GM18517 (cell line): ENCODE measurements at regions not wholly inside any gene's neighbourhood (a gene's known extent, or its start where the extent isn't known, plus 50 kb on each side); places are given as distances from the start of the nearest gene placed in this dataset.
"Not testable (repeated sequence)": the region's sequence is repeated elsewhere in the genome, so short reads cannot be mapped to it uniquely, and the experiment has no call there.

Source experiments
- ATAC-seq: cut with Tn5 transposase; IDR thresholded peaks from one replicate; pipeline ENCODE4 v1.9.1; 2021; ENCODE audit warnings: mild to moderate bottlenecking, moderate library complexity; ENCODE audit not compliant: unreplicated experiment

DNA sequence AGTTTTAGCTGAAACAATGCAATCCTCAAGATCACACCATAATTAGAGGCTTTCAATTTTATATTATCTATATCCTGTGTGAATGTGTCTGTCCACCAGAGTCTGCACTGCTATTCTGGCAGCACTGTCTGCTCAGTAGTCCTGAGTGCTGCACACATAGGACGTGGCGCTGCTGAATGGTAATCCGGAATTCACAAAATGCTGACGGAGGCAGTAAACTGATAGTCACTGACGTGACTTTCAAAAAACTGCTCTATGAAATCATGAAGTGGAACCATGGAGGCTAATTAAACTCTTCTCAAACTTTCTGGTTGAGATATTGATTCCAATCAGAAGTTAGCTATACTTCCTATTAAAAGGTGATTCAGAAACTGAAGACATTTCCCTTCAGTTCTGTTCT, 190.8 kb upstream of the NOX3 start:
- no peak for ATAC-seq

DNA sequence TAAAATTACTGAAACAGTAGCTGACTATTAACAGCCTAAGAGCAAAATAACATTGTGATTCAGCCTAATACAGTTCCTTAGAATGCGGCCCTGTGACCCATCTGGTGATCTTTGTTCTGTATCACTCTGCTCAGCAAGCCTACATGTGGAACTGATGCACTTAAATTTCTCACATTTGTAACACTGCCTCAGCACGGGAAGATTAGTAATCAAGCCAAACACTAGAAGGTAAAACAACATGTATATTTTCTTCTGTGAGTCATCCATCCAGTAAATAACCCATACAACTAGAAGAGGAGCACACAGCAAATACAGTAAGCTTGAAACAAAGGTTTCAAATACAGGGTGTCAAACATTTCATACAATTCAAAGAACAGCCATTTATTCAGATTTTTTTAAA, 189.7 kb upstream of the NOX3 start:
- ATAC-seq, result no peak

DNA sequence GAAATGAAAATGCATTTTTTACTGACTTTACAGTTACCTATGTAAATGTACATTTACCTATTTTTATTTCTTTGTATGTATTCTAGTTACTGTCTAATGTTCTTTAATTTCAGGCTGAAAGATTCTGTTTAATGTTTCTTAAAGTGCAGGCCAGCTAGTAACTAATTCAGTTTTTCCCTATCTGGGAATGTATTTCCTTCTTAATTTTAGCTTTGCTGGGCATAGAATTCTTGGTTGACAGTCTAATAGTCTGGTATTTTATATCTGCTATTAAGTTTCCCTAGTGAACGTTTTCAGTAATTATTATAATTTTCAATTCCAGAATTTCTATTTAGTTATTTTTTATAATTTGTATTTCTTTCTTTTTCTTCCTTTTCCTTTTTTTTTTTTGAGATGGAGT, 186.0 kb upstream of the NOX3 start:
- no peak for ATAC-seq

DNA sequence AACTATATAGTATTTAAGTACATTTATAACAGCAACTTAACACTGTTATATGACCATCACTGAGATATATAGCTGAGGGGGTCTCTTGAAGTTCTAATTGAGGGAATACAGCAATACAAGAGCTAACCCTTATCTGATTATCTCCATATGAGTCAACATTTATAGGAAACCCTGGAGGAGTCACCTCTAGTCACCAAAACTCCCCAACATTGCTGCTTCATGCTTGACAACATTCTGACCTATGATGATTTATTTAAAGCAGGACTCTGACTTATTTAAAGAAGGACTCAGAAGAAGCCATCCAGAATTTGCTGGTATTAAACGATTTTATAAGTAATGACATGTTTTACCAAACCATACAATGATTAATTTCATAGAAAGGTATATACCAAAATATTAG, 182.6 kb upstream of the NOX3 start:
- ATAC-seq, result no peak

DNA sequence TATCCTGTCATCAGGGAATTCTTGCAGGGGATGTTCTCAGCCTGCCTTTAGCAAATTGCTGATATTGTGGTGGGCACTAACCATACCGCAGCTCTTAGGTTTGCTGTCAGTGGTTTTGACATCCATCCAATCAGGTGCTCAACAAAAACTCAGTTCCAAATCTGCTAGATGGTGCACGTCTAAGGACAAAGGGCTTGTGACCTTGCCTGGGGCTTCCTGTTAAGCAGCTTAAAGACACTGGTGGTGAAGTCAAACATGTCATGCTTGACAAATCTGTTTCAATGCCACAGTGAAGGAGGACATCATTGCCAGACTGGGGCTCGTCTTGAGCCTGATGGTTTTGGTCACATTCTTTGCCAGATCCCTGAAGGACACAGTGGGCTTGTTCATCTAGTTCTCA, 179.8 kb upstream of the NOX3 start:
- ATAC-seq, result no peak

DNA sequence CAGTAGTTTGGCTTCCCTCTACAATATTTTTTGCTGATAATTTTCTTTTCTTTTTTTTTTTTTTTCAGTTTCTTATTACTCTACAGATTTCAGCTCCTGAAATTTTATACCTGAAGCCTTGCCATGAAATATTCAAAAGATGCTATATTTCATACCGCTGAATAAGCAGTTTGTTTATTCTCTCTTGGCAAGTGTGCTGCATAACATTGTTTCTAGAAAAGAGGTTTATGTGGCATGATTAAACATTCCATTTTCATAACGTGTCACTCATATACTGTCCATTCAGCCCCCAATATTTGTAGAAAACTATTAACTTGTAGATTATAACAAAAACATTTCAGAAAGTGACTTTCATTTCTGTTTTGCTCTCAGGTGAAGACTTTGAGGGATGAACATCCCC, 174.4 kb upstream of the NOX3 start:
- ATAC-seq, result no peak

DNA sequence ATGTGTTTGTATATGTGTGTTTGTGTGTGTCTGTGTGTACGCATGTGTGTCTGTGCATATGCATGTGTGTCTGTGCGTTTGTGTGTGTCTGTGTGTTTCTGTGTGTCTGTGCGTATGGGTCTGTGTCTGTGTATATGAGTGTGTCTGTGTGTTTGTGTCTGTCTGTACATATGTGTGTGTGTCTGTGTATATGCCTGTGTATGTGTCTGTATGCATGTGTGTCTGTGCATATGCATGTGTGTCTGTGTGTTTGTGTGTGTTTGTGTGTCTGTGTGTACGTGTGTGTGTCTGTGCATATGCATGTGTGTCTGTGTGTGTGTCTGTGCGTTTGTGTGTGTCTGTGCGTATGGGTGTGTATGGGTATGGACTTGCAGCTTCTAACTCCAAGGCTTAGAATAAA, 174.0 kb upstream of the NOX3 start:
- ATAC-seq, result no peak

DNA sequence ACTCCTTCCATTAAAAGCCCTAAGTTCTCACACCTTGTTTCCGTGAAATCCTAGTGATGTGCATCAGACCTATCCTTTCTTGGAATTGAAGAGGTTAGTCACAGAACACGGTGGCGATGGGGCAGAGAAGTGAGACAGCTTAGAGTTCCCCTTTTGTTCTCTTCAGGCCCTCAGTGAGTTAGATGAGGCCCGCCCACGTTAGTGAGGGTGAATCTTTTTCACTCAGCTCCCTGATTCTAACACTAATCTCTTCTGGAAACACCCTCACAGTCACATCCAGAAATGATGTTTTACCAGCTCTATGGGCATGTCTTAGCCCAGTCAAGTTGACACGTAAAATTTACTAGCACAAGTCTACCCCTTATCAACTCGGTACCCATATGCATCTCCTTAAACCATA, 172.7 kb upstream of the NOX3 start:
- ATAC-seq, result peak; percentile 82

DNA sequence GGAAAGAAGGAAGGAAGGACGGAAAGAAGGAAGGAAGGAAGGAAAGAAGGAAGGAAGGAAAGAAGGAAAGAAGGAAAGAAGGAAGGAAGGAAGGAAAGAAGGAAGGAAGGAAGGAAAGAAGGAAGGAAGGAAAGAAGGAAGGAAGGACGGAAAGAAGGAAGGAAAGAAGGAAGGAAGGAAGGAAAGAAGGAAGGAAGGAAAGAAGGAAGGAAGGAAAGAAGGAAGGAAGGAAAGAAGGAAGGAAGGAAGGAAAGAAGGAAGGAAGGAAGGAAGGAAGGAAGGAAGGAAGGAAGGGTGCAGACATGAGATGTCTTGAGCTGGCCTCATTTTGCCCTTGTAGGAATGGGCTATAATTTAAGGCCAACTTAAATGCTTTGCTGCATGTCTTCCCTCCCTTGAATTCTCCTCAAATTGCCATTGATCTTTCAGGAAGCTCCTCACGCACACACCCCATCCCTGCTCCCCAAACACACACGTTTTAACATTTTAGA, 172.1 kb upstream of the NOX3 start:
- not testable (repeated sequence) for ATAC-seq

DNA sequence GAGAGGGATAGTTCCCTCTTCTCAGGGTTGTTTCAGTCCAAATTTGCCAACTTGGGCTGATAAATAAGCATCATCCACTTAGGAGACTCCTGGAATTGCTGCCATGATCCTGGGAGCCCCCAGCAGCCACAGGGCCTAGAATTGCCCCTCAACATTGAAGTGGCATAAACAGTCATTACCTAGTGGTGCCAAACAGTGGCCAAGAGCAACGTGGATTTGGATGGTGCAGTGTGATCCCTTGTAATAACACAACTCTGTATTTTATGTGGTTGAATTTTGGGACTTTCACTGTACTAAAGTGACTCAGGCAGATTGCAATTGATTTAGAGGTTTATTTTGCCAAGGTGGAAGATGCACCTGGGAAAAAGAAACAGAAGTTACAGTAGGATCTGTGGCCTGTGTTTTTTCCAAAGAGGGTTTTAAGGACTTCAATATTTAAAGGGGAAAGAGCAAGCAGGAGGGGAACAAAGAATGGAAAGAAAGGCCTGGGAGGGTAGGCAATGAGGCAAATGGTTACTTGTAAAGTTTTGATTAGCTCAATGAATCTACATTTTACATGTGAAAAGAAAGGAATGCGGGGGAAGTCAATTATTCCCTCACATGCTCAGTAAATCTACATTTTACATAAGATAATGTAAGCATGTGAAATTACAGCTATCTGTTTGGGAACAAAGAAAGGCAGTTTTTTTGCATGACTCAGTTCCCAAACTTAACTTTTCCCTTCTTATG, 168.0 kb upstream of the NOX3 start:
- ATAC-seq, result no peak

DNA sequence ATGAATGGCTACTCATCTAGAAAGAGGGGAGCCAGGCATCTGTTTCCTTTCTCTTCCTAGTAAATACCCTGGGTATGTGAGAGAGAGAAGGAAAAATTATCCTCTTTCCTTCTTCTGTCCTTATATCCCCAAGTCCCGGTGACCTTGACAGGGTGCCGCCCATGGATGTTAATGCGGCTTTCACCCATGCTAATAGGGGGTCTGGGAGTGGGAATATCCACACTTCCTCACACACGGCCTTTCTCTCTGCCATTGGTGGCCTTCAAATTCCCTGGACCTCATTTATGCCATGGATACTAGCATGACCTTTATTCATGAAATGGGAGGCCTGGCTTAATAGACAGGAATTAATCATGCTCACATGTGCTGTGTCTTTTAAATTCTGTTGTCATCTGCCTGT, 159.0 kb upstream of the NOX3 start:
- no peak for ATAC-seq

DNA sequence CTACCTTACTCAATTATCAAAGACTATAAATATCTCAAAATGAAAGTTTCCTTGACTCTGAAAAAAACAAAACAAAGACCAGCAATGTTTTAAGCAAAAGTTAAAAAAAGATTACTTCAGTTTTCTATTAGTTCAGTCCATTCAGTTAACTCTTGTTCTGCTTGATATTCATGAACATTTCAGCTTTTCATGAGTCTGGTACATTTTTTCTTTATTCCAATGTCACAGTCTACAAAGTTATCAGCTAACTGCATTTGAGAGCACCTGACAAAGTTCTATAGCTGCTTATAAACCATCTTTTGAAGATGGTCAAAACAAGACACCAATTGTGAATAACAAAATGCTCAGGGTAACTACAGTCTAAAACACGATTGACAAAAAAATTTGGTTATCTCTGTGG, 156.1 kb upstream of the NOX3 start:
- ATAC-seq, result no peak

DNA sequence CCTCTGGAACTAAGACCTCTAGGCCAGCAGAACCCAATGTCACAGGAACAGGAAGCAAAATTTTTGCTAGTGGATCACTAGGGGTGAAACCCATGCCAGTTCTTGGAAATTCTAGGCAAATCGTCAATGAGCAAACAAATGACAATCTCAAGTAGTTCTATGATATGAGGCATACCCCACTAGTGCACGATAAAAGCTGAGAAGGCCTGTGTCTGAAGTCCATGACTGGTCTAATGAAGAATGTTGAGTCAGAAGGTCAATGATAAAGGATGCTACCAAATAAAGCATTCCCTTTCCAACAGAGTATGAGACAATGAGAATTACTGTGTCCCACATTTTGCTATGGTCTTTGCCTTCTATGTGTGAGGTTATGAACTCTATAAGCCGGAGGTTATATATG, 149.4 kb upstream of the NOX3 start:
- ATAC-seq, result no peak

DNA sequence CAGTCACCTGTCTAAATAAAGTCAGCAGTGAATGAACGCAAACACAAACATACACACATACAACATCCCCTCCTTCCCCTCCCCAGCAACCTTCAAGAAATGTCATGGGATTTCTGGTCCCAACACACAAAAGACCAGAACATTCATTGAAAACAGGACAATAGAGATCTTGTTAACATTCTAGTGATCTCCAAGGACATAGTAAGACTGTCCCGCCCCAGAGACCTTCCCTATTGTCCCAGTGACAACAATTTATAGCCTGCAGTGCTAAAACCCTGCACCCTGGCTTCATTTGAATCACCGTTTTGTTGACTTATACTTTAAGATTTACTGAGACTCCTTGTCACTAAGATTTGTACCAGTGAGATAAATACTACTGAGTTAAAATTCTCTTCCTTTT, 143.9 kb upstream of the NOX3 start:
- no peak for ATAC-seq

DNA sequence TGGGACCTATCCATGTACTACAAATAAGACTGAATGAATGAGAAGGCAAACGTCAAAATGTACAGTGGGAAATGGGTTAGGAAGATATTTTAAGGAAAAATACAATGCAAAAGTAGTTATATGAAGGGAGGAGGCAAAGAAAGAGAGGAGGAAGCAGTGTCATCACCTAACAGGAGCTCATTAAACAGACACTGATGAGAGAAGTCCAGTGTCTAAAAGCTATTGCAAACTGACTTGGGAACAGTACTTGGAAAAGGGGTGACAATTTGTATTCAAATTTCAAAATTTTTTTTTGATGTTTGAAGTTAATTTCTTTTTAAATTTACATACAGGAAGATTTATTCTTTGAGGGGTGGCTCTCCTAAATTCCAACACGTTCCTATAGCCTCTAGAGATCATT, 143.5 kb upstream of the NOX3 start:
- ATAC-seq, result no peak

DNA sequence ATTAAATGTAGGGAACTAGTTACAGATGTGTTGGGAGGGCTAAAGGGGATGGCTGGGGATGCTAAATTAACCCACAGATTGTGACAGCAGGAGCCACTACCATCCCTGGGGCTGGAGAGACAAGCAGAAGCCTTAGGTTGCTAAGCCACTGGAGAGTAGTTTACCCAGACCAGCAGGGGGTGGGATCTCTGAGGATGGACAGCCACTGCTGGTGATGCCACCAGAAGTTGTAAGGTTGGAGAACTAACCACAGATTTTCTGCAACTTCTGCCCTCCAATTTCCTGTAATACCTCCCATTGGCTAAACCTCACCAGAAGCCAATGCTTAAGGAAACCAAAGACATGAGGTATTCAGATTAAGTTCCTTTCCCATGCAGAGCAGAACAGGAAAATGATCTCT, 139.6 kb upstream of the NOX3 start:
- ATAC-seq, result no peak

DNA sequence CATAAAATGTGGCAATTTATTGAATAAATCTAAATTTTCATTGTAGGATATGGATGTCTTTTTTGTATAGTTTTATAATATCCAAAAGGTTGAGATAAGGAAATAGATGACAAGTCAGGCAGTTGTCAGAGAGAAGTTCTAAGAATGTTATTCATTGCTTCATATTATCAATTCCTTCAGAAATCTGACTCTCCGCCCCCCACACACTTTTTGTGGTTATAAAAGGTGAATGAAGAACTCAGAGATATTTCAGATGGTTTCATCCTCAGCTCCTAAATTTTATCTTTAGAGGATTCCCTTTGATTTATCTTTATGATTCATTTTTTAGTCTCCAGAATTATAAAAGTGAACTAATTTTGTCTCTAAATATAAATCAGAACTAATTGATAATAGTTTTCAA, 136.1 kb upstream of the NOX3 start:
- ATAC-seq, result no peak

DNA sequence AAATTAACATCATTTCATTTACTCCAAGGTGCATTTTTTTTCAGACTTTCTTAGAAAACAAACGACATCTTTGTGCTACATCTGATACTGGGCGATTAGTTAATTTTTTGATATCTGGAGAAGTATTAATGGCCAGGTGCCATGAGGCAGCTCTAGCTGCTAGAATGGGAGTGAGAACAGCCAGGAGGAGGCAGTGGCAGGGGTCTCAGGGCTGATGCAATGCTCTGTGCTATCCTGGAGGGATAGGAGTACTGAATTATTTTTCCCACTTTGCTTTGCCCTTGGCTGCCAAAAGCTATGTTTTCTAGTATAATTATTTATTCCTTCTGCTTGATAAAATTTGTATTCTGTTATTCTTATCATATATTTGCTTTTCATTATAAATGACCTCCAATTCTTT, 133.6 kb upstream of the NOX3 start:
- ATAC-seq, result no peak

DNA sequence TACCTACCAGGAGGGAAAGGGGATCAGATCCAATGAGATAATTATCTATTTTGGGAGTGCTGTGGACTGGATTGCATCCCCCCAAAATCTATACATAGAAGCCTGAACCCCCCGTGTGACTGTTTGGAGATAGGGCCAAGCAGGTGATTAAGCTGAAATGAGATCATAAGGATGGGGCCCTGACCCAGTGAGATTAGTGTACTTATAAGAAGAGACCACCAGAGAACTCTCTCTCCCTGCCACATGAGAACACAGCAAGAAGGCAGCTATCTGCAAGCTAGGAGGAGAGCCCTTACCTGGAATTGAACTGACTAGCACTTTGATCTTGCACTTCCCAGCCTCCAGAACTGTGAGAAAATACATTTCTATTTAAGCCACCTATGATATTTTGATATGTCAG, 132.2 kb upstream of the NOX3 start:
- no peak for ATAC-seq

DNA sequence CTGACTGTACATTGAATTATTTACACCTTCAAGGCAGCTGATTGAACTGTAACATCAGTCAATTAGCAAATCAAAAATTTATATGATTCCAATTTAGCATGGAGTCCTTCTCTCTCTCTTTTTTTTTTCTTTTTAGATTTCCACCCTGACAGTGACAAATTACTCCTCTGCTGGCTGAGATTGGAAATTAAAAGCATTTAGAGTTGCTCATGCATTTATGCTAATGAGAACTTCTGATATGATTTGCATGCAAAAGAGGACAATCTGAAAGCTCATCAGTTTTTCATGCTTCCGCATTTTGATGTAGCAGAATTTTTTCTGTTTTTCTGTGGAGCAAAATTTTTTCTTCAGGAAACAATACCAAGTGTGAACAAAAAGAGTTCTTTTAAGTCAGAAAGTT, 130.5 kb upstream of the NOX3 start:
- ATAC-seq, result no peak

DNA sequence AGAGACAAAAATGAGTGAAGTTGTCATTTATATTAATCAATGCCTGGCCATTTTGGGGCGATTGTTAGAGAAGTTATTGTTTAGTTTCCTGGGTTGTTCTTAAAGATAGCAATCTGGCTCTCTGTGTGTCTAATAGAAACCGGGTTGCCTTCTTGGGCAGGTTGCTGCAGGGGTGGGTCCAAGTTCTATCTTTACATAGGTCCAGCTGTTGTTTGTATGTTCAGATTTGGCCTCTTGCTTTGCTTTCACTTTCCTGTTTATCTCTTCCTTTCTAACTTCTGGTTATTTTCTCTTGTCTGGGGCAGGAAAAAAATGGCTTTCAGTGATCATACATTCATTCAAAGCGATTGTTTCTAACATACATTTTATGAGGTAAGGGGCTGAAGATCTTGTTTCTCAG, 128.4 kb upstream of the NOX3 start:
- peak; percentile 65 for ATAC-seq

DNA sequence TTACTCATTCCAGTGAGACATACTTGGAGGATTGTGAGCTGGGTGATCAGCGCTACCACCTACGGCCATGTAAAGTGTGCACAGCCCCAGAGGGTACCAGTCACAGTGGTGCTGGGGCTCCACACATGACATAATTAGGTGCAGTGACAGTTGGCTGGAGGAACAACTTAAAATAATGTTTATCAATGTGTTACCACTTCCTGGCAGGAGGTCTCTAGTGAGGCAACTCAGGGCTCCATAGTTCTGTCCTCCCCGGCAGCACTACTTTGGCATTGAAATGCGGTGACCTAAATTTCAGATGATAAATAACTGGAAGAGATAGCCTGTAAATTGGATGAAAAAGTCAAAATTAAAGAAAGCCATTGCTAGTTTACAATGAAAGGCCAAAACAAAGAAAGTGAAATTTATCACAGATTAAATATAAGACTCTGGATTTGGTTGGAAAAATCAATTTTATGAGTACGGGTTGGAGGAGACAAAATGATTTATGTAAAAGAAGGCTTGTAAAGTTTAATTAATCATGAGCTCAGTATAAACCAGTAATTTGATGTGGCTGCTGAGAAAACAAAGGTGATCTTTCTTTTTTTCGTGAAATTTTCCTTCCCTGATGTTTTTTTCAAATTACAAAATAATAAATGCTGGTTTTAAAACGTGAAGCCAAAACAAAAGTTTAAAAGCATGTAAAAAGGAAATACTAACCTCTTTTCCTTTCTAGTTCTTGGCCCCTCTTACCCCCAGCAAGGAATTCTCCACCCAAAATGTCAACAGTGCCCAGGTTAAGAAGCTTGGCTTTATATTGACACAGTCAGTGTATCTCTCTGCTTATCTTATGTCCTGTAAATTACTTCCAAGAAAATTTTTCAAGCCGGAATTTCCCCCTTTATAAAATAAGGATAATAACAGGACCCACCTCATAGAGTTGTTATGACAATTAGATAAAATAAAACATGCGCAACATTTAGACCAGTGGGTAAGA, 126.7 kb upstream of the NOX3 start:
- ATAC-seq, result no peak
